B cell (primary cell): ENCODE measurements at regions not wholly inside any gene's neighbourhood (a gene's known extent, or its start where the extent isn't known, plus 50 kb on each side); places are given as distances from the start of the nearest gene placed in this dataset.

Experiments
- ATAC-seq: fragments of 200-7000 bp; cut with Tn5 transposase; one replicate; pipeline ENCODE4 v1.10.0; 2021; ENCODE audit warnings: low read depth, mild to moderate bottlenecking, moderate number of reproducible peaks, moderate library complexity
- CTCF ChIA-PET: fragments of 350-600 bp; sonication (Branson Sonifier 250); formaldehyde crosslinking; loops from one replicate; lab custom pipeline; 2021; ENCODE audit warnings: antibody characterized with exemption, inconsistent platforms; lab: Charles Lee
- POLR2A ChIA-PET: fragments of 350-600 bp; sonication (Branson Sonifier 250); formaldehyde crosslinking; loops from one replicate; lab custom pipeline; 2021; ENCODE audit warnings: antibody characterized with exemption; lab: Charles Lee
- DNase-seq: peaks from one replicate; pipeline ENCODE4 v3.0.0; 2013
- H2AFZ ChIP-seq: 2 replicates; pipeline ENCODE4 v1.6.1; 2012; ENCODE audit warnings: mild to moderate bottlenecking, low read depth, low read length; ENCODE audit not compliant: insufficient read depth, poor library complexity, severe bottlenecking
- H3K27ac ChIP-seq, 2 donors: 1 replicate in 1 of 2; 2 replicates in 1 of 2; pipeline ENCODE4 v1.5.1; 2012 to 2013; ENCODE audit warnings: low read length in 2 of 2, mild to moderate bottlenecking in 2 of 2, moderate library complexity in 1 of 2
- H3K27me3 ChIP-seq, 4 experiments: fragments of 200-600 bp in 1 of 4; sonication (generic) in 1 of 4; replicated peaks in 1 of 4; 1 replicate in 2 of 4; 2 replicates in 2 of 4; pipeline versions ENCODE4 v1.6.1 to v1.7.0; 2013 to 2016; ENCODE audit warnings: low read length in 3 of 4, mild to moderate bottlenecking in 2 of 4, mixed read lengths in 1 of 4, moderate library complexity in 1 of 4; ENCODE audit not compliant: insufficient read depth in 4 of 4, control insufficient read depth in 3 of 4; ENCODE audit errors: control extremely low read depth in 1 of 4
- H3K36me3 ChIP-seq, 2 experiments: replicated peaks in 1 of 2; 1 replicate in 1 of 2; 2 replicates in 1 of 2; pipeline versions ENCODE4 v1.6.1 to v1.7.1; 2013; ENCODE audit warnings: low read length in 1 of 2; ENCODE audit not compliant: insufficient read depth in 2 of 2, control insufficient read depth in 1 of 2; ENCODE audit errors: control extremely low read depth in 1 of 2, extremely low read depth in 1 of 2
- H3K4me1 ChIP-seq, 2 donors: fragments of 200-600 bp in 1 of 2; sonication (generic) in 1 of 2; 1 replicate in 1 of 2; 2 replicates in 1 of 2; pipeline versions ENCODE4 v1.5.1 to v1.6.1; 2013 to 2017; ENCODE audit warnings: low read length in 2 of 2; ENCODE audit not compliant: control insufficient read depth in 2 of 2, insufficient read depth in 2 of 2
- H3K4me2 ChIP-seq: replicated peaks from 2 replicates; pipeline ENCODE3; 2012; ENCODE audit warnings: mild to moderate bottlenecking, low read depth, low read length; ENCODE audit not compliant: poor library complexity, severe bottlenecking
- H3K4me3 ChIP-seq, 5 experiments: fragments of 200-600 bp in 1 of 5; sonication (generic) in 1 of 5; 1 replicate in 3 of 5; 2 replicates in 2 of 5; pipeline versions ENCODE4 v1.5.1 to v1.7.0; 2011 to 2016; ENCODE audit warnings: low read length in 4 of 5, mild to moderate bottlenecking in 4 of 5, low read depth in 2 of 5, control low read depth in 1 of 5, moderate library complexity in 1 of 5; ENCODE audit not compliant: insufficient read depth in 1 of 5; ENCODE audit errors: control extremely low read depth in 1 of 5, extremely low read depth in 1 of 5
- H3K79me2 ChIP-seq: fragments of 200-600 bp; sonication (generic); one replicate; pipeline ENCODE4 v1.6.0; 2016; ENCODE audit warnings: low read length; ENCODE audit not compliant: control insufficient read depth, insufficient read depth
- H3K9ac ChIP-seq: fragments of 200-600 bp; sonication (generic); 2 replicates; pipeline ENCODE4 v1.6.1; 2017; ENCODE audit warnings: mild to moderate bottlenecking, low read length, moderate library complexity
- H3K9me3 ChIP-seq, 3 donors: one replicate each; pipeline versions ENCODE4 v1.6.1 to v1.7.1; 2013; ENCODE audit warnings: low read length in 2 of 3; ENCODE audit not compliant: control insufficient read depth in 2 of 3, insufficient read depth in 1 of 3; ENCODE audit errors: control extremely low read depth in 1 of 3
- H4K20me1 ChIP-seq: 2 replicates; pipeline ENCODE4 v1.6.0; 2012; ENCODE audit warnings: mild to moderate bottlenecking, low read length; ENCODE audit not compliant: insufficient read depth, control insufficient read depth, poor library complexity, severe bottlenecking
- H3K27ac Mint-ChIP-seq: one replicate; pipeline ENCODE4 v1.8.0; 2021; ENCODE audit warnings: mixed read lengths
- H3K27me3 Mint-ChIP-seq: one replicate; pipeline ENCODE4 v1.8.0; 2021; ENCODE audit warnings: mixed read lengths
- H3K4me1 Mint-ChIP-seq: one replicate; pipeline ENCODE4 v1.8.0; 2021; ENCODE audit warnings: mixed read lengths
- H3K4me3 Mint-ChIP-seq: one replicate; pipeline ENCODE4 v1.8.0; 2021; ENCODE audit warnings: mixed read lengths
- H3K9me3 Mint-ChIP-seq: one replicate; pipeline ENCODE4 v1.8.0; 2022; ENCODE audit warnings: mixed read lengths; ENCODE audit not compliant: insufficient read depth
- WGBS: methylation state at CpG from one replicate; pipeline ENCODE4 v1.1.5; 2013; ENCODE audit warnings: missing lambda C conversion rate; ENCODE audit not compliant: insufficient coverage; 5-methylcytosine and 5-hydroxymethylcytosine counted together
- intact Hi-C: fragments of 100-400 bp; cut with micrococcal nuclease; formaldehyde crosslinking; loops from one replicate; pipeline ENCODE4 v1.10.0; 2022
- TF ChIP-seq, protein P1 (sequence below): fragments of 200-600 bp; IDR thresholded peaks from one replicate; pipeline ENCODE4 v1.8.0; 2022; ENCODE audit warnings: antibody characterized with exemption, mild to moderate bottlenecking

DNA sequence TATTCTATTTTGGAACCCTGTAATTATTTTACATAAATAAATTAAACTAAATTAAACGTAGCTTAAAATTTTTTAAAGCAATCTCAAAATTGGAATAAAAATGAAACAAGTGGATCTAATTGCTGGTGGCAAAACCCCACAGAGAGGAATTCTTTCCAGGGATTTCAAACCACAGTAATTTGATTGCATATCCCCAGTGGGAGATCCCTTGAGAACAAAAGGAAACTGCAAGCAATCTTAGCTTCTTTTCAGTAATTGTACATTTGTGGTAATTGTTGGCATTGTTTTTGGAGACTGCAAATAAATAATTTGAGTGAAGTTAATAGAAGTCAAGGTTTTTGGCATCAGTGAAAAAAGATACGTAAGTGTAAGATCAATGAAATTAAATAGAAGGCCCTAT, 58.7 kb upstream of the MYCN start:
- H3K27ac Mint-ChIP-seq, result no peak overlapping the region

DNA sequence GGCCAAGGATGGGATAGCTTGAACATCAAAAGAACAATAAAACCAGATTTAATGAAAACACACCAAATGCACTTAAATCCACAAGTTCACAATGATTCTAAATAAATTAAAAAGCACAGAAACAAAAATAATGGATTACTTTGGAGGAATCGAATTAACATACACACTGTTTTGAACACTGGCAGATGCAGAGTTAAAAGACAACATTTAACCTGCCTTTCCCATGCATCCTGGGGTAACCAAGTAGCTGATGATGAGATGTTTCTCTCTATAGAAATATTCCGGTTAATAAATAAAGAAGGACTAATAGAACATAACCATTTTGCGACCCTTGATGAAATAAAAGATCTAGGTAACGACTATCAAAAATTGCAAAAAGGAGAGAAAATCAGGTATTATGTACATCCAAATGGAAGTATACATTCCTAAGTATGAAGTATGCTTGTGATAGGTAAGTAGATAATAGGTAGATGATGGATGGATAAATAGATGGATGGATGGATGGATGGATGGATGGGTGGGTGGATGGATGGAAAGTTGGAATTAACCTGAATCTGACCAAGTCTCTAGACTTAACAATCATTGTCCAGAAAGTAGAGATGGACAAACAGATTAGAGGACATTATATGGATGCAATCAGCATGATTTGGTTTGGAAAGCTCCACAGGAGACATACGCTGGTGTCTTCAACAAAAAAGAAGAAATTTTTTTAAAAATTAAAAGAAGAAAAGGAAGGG, 57.4 kb upstream of the MYCN start:
- Histone ChIP-seq H3K27me3 (peaks cover 0 to 2% (median 0%) of the 10 kb centered on the region in 4 experiments), H3K9ac (no peak overlapping the region), H3K27ac (no peak overlapping the region), H4K20me1 (no peaks in the 10 kb centered on the region), H2AFZ (no peak overlapping the region), H3K4me1 (no peaks in the 10 kb centered on the region), H3K4me3 (no peak overlapping the region), H3K9me3 (no peaks in the 10 kb centered on the region), H3K79me2 (no peaks in the 10 kb centered on the region), H3K4me2 (no peak overlapping the region), H3K36me3 (no peaks in the 10 kb centered on the region)
- Mint-ChIP-seq H3K9me3 (no peaks in the 10 kb centered on the region), H3K4me3 (no peak overlapping the region), H3K27ac (no peak overlapping the region), H3K4me1 (no peaks in the 10 kb centered on the region), H3K27me3 (no peaks in the 10 kb centered on the region)
- CTCF ChIA-PET, result no interaction called here
- ATAC-seq (no peak), DNase-seq (no peak)
- POLR2A ChIA-PET, result no interaction called here
- WGBS, result no CpG with 5 or more reads among the region's 5 CpGs
- TF ChIP-seq, protein P1, sequence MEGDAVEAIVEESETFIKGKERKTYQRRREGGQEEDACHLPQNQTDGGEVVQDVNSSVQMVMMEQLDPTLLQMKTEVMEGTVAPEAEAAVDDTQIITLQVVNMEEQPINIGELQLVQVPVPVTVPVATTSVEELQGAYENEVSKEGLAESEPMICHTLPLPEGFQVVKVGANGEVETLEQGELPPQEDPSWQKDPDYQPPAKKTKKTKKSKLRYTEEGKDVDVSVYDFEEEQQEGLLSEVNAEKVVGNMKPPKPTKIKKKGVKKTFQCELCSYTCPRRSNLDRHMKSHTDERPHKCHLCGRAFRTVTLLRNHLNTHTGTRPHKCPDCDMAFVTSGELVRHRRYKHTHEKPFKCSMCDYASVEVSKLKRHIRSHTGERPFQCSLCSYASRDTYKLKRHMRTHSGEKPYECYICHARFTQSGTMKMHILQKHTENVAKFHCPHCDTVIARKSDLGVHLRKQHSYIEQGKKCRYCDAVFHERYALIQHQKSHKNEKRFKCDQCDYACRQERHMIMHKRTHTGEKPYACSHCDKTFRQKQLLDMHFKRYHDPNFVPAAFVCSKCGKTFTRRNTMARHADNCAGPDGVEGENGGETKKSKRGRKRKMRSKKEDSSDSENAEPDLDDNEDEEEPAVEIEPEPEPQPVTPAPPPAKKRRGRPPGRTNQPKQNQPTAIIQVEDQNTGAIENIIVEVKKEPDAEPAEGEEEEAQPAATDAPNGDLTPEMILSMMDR, result no peak
- intact Hi-C loops, result no loop called here

More for the DNA sequence above, 58.7 kb upstream of the MYCN start:
- DNase-seq (no peak), ATAC-seq (no peak)
- Histone ChIP-seq H3K79me2 (no peaks in the 10 kb centered on the region), H3K9ac (no peak overlapping the region), H3K27ac (no peak overlapping the region), H3K9me3 (peaks cover 0 to 3% (median 0%) of the 10 kb centered on the region in 3 donors), H3K36me3 (no peaks in the 10 kb centered on the region), H3K27me3 (peaks cover 0 to 2% (median 0%) of the 10 kb centered on the region in 4 experiments), H3K4me1 (no peaks in the 10 kb centered on the region), H3K4me2 (no peak overlapping the region), H4K20me1 (no peaks in the 10 kb centered on the region), H2AFZ (no peak overlapping the region), H3K4me3 (no peak overlapping the region)
- Mint-ChIP-seq H3K4me3 (no peak overlapping the region), H3K27me3 (no peaks in the 10 kb centered on the region), H3K4me1 (no peaks in the 10 kb centered on the region), H3K9me3 (peaks cover 2% of the 10 kb centered on the region)
- intact Hi-C loops, result no loop called here
- no CpG with 5 or more reads among the region's 2 CpGs for WGBS
- CTCF ChIA-PET, result no interaction called here
- TF ChIP-seq, protein P1, result no peak
- POLR2A ChIA-PET, result no interaction called here
